ENCODE measurements at regions not wholly inside any gene's neighbourhood (a gene's known extent, or its start where the extent isn't known, plus 50 kb on each side); places are given as distances from the start of the nearest gene placed in this dataset.

DNA sequence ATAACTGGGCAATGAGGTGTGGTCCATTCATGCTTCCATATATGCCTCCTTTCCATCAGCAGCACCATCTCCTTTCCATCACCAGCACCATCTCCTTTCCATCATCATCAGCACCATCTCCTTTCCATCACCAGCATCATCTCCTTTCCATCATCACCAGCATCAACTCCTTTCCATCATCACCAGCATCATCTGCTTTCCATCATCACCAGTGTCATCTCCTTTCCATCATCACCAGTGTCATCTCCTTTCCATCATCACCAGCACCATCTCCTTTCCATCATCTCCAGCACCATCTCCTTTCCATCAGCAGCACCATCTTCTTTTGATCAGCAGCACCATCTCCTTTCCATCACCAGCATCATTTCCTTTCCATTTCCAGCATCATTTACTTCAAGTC lies 297.5 kb upstream of the SPHKAP start:
- TF ChIP-seq, protein P1, sequence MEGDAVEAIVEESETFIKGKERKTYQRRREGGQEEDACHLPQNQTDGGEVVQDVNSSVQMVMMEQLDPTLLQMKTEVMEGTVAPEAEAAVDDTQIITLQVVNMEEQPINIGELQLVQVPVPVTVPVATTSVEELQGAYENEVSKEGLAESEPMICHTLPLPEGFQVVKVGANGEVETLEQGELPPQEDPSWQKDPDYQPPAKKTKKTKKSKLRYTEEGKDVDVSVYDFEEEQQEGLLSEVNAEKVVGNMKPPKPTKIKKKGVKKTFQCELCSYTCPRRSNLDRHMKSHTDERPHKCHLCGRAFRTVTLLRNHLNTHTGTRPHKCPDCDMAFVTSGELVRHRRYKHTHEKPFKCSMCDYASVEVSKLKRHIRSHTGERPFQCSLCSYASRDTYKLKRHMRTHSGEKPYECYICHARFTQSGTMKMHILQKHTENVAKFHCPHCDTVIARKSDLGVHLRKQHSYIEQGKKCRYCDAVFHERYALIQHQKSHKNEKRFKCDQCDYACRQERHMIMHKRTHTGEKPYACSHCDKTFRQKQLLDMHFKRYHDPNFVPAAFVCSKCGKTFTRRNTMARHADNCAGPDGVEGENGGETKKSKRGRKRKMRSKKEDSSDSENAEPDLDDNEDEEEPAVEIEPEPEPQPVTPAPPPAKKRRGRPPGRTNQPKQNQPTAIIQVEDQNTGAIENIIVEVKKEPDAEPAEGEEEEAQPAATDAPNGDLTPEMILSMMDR (IDR thresholded peaks at IDR 0.05; ENCODE audit: low read depth, low read length): no peak
- no peak for DNase-seq (ENCODE audit: extremely low read depth, low read depth)

DNA sequence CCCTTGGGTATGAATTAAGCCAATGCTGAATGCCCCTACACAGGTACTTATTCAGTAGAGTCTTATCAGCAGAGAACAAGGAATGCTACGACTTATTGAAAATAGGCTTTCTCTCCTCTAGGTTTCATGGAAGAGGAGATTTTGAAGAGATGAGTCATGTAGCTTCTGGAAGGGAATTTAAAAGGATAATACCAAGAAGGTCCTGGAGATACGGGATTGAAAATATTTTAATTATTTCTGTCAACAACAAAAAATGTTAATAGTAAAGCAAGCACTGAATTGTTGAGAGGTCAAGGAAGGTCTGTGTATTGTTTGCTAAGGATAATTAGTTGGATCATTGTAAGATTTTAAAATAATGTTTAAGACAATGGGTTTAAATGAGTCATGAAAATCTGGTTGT lies 293.0 kb upstream of the SPHKAP start:
- TF ChIP-seq, protein P1 (IDR thresholded peaks at IDR 0.05; ENCODE audit: low read depth, low read length): no peak
- DNase-seq (ENCODE audit: extremely low read depth, low read depth): peak; percentile 31

- TF ChIP-seq, protein P1 (IDR thresholded peaks at IDR 0.05; ENCODE audit: low read depth, low read length): no peak
- DNase-seq (ENCODE audit: extremely low read depth, low read depth): no peak
Observed at GRCh38 chr2:228469721-228470120, 288.2 kb upstream of the SPHKAP start.

DNA sequence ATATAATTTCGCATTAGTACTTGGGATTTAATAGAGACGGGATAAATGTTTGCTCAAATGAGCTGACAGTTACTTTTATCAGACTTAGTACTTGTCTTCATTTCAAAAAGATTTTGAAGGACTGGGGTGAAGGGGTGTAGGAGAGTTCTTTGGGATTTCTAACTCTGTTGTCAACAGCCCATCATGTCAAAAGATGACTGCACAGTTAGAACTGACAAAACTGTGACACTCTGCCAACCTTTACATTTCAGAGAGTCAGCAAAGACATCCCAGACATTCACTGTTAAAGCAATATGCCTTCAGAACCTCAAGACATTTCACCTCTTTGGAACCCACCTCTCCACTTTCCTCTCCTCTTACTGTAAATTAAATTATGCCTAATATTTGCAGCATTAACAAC lies 285.4 kb upstream of the SPHKAP start:
- TF ChIP-seq, protein P1 (IDR thresholded peaks at IDR 0.05; ENCODE audit: low read depth, low read length): no peak

GRCh38 chr2:228465408-228465807 lies 283.9 kb upstream of the SPHKAP start:
- no peak for DNase-seq (ENCODE audit: extremely low read depth, low read depth)
- TF ChIP-seq, protein P1 (IDR thresholded peaks at IDR 0.05; ENCODE audit: low read depth, low read length): no peak

More for the DNA sequence above, 285.4 kb upstream of the SPHKAP start:
- no peak for DNase-seq (ENCODE audit: extremely low read depth, low read depth)

DNA sequence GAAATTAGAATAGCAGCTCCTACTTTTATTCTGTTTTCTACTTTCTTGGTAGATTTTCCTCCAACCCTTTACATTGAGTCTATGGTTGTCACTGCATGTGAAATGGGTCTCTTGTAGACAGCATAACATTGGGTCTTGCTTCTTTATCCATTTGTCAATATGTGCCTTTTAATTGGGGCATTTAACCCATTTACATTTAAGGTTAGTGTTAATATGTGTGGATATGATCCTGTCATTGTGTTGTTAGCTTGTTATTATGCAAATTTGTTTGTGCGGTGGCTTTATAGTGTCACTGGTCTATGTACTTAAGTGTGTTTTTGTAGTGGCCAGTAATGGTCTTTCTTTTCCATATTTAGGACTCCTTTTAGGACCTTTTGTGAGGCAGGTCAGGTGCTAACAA lies 276.9 kb upstream of the SPHKAP start:
- no peak for DNase-seq (ENCODE audit: extremely low read depth, low read depth)
- TF ChIP-seq, protein P1 (IDR thresholded peaks at IDR 0.05; ENCODE audit: low read depth, low read length): no peak

GRCh38 chr2:228447266-228447915 lies 265.9 kb upstream of the SPHKAP start:
- no peak for DNase-seq (ENCODE audit: extremely low read depth, low read depth)
- TF ChIP-seq, protein P1 (IDR thresholded peaks at IDR 0.05; ENCODE audit: low read depth, low read length): no peak
